ENCODE measurements at regions not wholly inside any gene's neighbourhood (a gene's known extent, or its start where the extent isn't known, plus 50 kb on each side); places are given as distances from the start of the nearest gene placed in this dataset.

DNA sequence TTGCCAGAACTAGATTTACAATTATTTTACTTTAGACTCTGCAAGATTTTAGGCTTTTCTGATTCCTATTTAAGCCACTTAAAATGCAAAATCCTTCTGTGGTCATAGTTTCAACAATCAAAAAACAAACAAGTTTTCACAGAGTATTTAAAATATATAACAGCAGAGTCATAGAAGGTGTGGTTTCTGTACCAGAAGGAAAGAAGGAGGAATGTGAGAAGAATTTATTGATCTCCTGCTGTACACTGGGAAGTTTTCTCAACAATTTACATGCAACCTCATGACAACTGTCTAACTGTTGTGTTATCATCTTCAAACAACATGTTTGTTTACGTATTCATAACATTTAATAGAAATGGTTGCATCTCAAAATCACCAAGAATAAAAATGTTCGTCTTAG, 102.3 kb upstream of the CEP126 start:
- Mint-ChIP-seq H3K9me3 (ENCODE audit: low read depth, unreplicated experiment) (peaks cover 5% of the 10 kb centered on the region), H3K36me3 (ENCODE audit: insufficient read depth, unreplicated experiment) (no peaks in the 10 kb centered on the region), H3K27ac (ENCODE audit: unreplicated experiment) (no peak overlapping the region), H3K4me3 (ENCODE audit: low read depth, unreplicated experiment) (no peak overlapping the region), H3K27me3 (ENCODE audit: unreplicated experiment) (no peaks in the 10 kb centered on the region), H3K4me1 (ENCODE audit: low read depth, unreplicated experiment) (no peaks in the 10 kb centered on the region)
- BruUV-seq (replicated peaks): no TSS peak
- CTCF ChIA-PET: no interaction called here
- intact Hi-C loops (cut with micrococcal nuclease; ENCODE audit: unreplicated experiment): loop anchor here (5.0 kb wide), 1 partner anchor 50 kb away; no protein-coding TSS in a partner anchor
- DNase-seq: no peak
- TF ChIP-seq, protein P1, sequence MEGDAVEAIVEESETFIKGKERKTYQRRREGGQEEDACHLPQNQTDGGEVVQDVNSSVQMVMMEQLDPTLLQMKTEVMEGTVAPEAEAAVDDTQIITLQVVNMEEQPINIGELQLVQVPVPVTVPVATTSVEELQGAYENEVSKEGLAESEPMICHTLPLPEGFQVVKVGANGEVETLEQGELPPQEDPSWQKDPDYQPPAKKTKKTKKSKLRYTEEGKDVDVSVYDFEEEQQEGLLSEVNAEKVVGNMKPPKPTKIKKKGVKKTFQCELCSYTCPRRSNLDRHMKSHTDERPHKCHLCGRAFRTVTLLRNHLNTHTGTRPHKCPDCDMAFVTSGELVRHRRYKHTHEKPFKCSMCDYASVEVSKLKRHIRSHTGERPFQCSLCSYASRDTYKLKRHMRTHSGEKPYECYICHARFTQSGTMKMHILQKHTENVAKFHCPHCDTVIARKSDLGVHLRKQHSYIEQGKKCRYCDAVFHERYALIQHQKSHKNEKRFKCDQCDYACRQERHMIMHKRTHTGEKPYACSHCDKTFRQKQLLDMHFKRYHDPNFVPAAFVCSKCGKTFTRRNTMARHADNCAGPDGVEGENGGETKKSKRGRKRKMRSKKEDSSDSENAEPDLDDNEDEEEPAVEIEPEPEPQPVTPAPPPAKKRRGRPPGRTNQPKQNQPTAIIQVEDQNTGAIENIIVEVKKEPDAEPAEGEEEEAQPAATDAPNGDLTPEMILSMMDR (IDR thresholded peaks at IDR 0.05; ENCODE audit: unreplicated experiment): no peak

DNA sequence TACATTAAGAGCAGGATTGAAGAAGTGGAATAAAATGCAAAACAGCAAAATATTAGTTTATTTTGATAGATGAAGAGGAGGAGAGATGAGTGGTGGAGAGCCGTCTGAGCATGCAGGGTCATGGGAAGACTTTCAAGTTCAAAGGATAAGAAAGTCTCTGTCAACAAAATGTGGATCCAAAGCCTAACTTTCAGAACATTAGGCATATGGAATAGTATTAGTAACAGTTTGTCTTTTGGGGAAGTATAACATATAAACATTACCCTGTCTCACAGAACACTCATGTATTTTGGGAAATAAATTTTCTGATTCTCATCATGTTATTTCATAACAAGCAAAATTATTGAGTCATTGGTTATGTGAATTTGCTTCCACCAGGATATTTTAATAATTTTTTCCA, 104.3 kb upstream of the CEP126 start:
- no peaks in the 10 kb centered on the region for H3K27me3 Mint-ChIP-seq (ENCODE audit: unreplicated experiment)
- no peak for DNase-seq
- intact Hi-C loops (cut with micrococcal nuclease; ENCODE audit: unreplicated experiment): loop anchor here (5.0 kb wide), 1 partner anchor 48 kb away; no protein-coding TSS in a partner anchor
- BruUV-seq (replicated peaks): no TSS peak
- no peak overlapping the region for H3K27ac Mint-ChIP-seq (ENCODE audit: unreplicated experiment)
- no peaks in the 10 kb centered on the region for H3K4me1 Mint-ChIP-seq (ENCODE audit: low read depth, unreplicated experiment)
- TF ChIP-seq, protein P1 (IDR thresholded peaks at IDR 0.05; ENCODE audit: unreplicated experiment): no peak
- H3K4me3 Mint-ChIP-seq (ENCODE audit: low read depth, unreplicated experiment): no peak overlapping the region
- H3K36me3 Mint-ChIP-seq (ENCODE audit: insufficient read depth, unreplicated experiment): no peaks in the 10 kb centered on the region
- CTCF ChIA-PET: no interaction called here
- peaks cover 5% of the 10 kb centered on the region for H3K9me3 Mint-ChIP-seq (ENCODE audit: low read depth, unreplicated experiment)

DNA sequence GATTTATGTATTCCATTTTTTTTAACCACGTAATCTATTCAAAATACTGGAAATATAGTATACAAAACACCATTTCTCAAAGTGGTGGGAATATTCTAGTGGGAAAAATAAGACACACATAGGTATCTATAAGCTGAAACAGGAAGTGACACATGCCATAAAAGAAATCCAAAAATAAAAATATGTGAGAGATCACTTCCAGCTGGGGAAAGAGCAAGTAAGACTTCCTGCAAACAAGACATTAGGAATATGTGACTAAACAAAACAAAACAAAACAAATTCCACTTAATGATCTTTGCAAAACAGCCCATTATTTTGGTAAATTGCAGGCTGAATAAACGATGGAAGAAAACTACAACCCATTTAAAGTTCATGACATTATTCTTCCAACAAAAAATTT, 107.3 kb upstream of the CEP126 start:
- Mint-ChIP-seq H3K36me3 (ENCODE audit: insufficient read depth, unreplicated experiment) (no peaks in the 10 kb centered on the region), H3K4me1 (ENCODE audit: low read depth, unreplicated experiment) (no peaks in the 10 kb centered on the region), H3K27ac (ENCODE audit: unreplicated experiment) (no peak overlapping the region), H3K4me3 (ENCODE audit: low read depth, unreplicated experiment) (no peak overlapping the region), H3K27me3 (ENCODE audit: unreplicated experiment) (no peaks in the 10 kb centered on the region), H3K9me3 (ENCODE audit: low read depth, unreplicated experiment) (peaks cover 5% of the 10 kb centered on the region)
- no peak for DNase-seq
- intact Hi-C loops (cut with micrococcal nuclease; ENCODE audit: unreplicated experiment): no loop called here
- TF ChIP-seq, protein P1 (IDR thresholded peaks at IDR 0.05; ENCODE audit: unreplicated experiment): no peak
- BruUV-seq (replicated peaks): no TSS peak
- CTCF ChIA-PET: no interaction called here

DNA sequence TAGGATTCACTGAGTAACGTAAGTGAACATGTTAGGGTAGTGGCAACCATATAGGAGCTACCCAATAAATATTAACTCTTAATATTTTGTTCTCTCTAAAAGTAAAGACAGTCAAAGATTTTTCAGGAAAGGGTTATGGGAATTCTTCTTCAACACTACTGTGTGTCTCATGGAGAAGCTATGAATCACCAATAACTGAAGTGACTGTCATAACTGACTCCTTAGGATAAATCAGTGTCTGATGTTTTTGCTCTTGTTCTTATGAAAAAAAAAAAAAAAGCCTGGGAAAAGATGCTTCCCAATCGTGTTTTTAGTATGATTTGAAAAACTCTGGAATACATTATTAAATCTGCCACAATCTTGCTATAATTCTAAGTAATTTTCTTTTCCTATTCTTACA, 111.2 kb upstream of the CEP126 start:
- no peaks in the 10 kb centered on the region for H3K9me3 Mint-ChIP-seq (ENCODE audit: low read depth, unreplicated experiment)
- no peaks in the 10 kb centered on the region for H3K4me1 Mint-ChIP-seq (ENCODE audit: low read depth, unreplicated experiment)
- no peaks in the 10 kb centered on the region for H3K36me3 Mint-ChIP-seq (ENCODE audit: insufficient read depth, unreplicated experiment)
- H3K4me3 Mint-ChIP-seq (ENCODE audit: low read depth, unreplicated experiment): no peak overlapping the region
- CTCF ChIA-PET: no interaction called here
- no peak for DNase-seq
- intact Hi-C loops (cut with micrococcal nuclease; ENCODE audit: unreplicated experiment): no loop called here
- no TSS peak for BruUV-seq (replicated peaks)
- H3K27me3 Mint-ChIP-seq (ENCODE audit: unreplicated experiment): no peaks in the 10 kb centered on the region
- no peak overlapping the region for H3K27ac Mint-ChIP-seq (ENCODE audit: unreplicated experiment)
- TF ChIP-seq, protein P1 (IDR thresholded peaks at IDR 0.05; ENCODE audit: unreplicated experiment): no peak

Measured in Calu3 (cell line).